GM12878 (cell line): ENCODE measurements at regions not wholly inside any gene's neighbourhood (a gene's known extent, or its start where the extent isn't known, plus 50 kb on each side); places are given as distances from the start of the nearest gene placed in this dataset.

Experiments
- ATAC-seq: fragments of 200-7000 bp; cut with Tn5 transposase; 3 replicates; pipeline ENCODE4 v1.9.1; 2020; ENCODE audit warnings: mild to moderate bottlenecking, moderate library complexity
- BruUV-seq: library from RNA; stranded (reverse); fragments of 400-500 nt; replicated peaks from 2 replicates; lab custom pipeline; 2021; lab: Mats Ljungman, UMichigan
- CTCF ChIA-PET: fragments of 300-600 bp; sonication (Branson Sonifier 250); formaldehyde crosslinking; extraction: SDS; loops from one replicate; lab custom pipeline; 2021; ENCODE audit warnings: inconsistent platforms; lab: Yijun Ruan, JAX
- POLR2A ChIA-PET: fragments of 350-600 bp; formaldehyde crosslinking; extraction: SDS; loops from one replicate; lab custom pipeline; 2021; ENCODE audit warnings: inconsistent platforms; lab: Charles Lee
- RAD21 ChIA-PET: fragments of 300-600 bp; sonication (Branson Sonifier 250); formaldehyde crosslinking; loops from one replicate; lab custom pipeline; 2023; ENCODE audit warnings: antibody characterized with exemption; ENCODE audit not compliant: unreplicated experiment; lab: Charles Lee
- SMC1A ChIA-PET: fragments of 300-600 bp; sonication (Branson Sonifier 250); formaldehyde crosslinking; loops from one replicate; lab custom pipeline; 2023; ENCODE audit not compliant: unreplicated experiment, uncharacterized antibody; lab: Charles Lee
- DNase-seq: peaks from one replicate; pipeline ENCODE4 v3.0.0-alpha.2; 2011; ENCODE audit warnings: low read depth, low spot score
- FAIRE-seq: peaks from 3 replicates; lab custom pipeline; 2011; peaks lifted over from hg19 to GRCh38; lab: Jason Lieb, UNC
- H2AFZ ChIP-seq: 2 replicates; pipeline ENCODE4 v1.6.0; 2011; ENCODE audit warnings: low read depth, low read length, control low read depth; ENCODE audit not compliant: control insufficient read depth
- H3K27ac ChIP-seq: 2 replicates; pipeline ENCODE4 v1.5.1; 2011; ENCODE audit warnings: control low read depth; ENCODE audit not compliant: control insufficient read depth, insufficient read depth
- H3K27me3 ChIP-seq, 2 experiments: replicated peaks in 1 of 2; 2 replicates each; pipeline versions ENCODE4 v1.6.0 to v1.6.1; 2011; ENCODE audit warnings: low read length in 1 of 2; ENCODE audit not compliant: control insufficient read depth in 2 of 2, insufficient read depth in 2 of 2
- H3K36me3 ChIP-seq, 2 experiments: 2 replicates each; pipeline ENCODE4 v1.5.1; 2011; ENCODE audit warnings: low read length in 1 of 2; ENCODE audit not compliant: control insufficient read depth in 2 of 2, insufficient read depth in 2 of 2
- H3K4me1 ChIP-seq: 2 replicates; pipeline ENCODE4 v1.6.1; 2011; ENCODE audit warnings: mild to moderate bottlenecking, low read length, moderate library complexity, mixed read lengths; ENCODE audit not compliant: control insufficient read depth, insufficient read depth
- H3K4me2 ChIP-seq: 2 replicates; pipeline ENCODE4 v1.6.0; 2011; ENCODE audit warnings: control low read depth; ENCODE audit not compliant: control insufficient read depth, insufficient read depth
- H3K4me3 ChIP-seq: fragments of 200-600 bp; sonication (generic); 2 replicates; pipeline ENCODE4 v1.5.1; 2016
- H3K79me2 ChIP-seq: 2 replicates; pipeline ENCODE4 v1.6.0; 2011; ENCODE audit warnings: low read length; ENCODE audit not compliant: control insufficient read depth, insufficient read depth
- H3K9ac ChIP-seq: 2 replicates; pipeline ENCODE4 v1.8.0; 2011; ENCODE audit warnings: low read length, control low read depth, mixed read lengths; ENCODE audit not compliant: control insufficient read depth, insufficient read depth
- H3K9me3 ChIP-seq: replicated peaks from 3 replicates; pipeline ENCODE4 v1.5.1; 2011; ENCODE audit warnings: mild to moderate bottlenecking, low read length; ENCODE audit not compliant: control insufficient read depth, insufficient read depth
- H4K20me1 ChIP-seq: 2 replicates; pipeline ENCODE4 v1.6.0; 2011; ENCODE audit not compliant: control insufficient read depth, insufficient read depth
- BCLAF1 ChIP-seq: fragments of 450-650 bp; IDR thresholded peaks from 2 replicates; pipeline ENCODE4 v1.6.1; 2017; ENCODE audit warnings: antibody characterized with exemption, mild to moderate bottlenecking, moderate library complexity
- CTCF ChIP-seq, 3 experiments: IDR thresholded peaks in 2 of 3; conservative IDR thresholded peaks in 1 of 3; 2 replicates each; pipeline ENCODE4 v1.5.1; 2011; ENCODE audit warnings: low read depth in 3 of 3, low read length in 3 of 3, mild to moderate bottlenecking in 3 of 3, control low read depth in 2 of 3, moderate library complexity in 2 of 3, inconsistent platforms in 1 of 3, mixed read lengths in 1 of 3; ENCODE audit not compliant: control insufficient read depth in 2 of 3, insufficient read depth in 1 of 3; ENCODE audit errors: extremely low read depth in 1 of 3
- EP300 ChIP-seq, 2 experiments: fragments of 150-350 bp in 1 of 2; IDR thresholded peaks; 2 replicates each; pipeline ENCODE4 v1.6.1; 2011 to 2012; ENCODE audit warnings: low read depth in 2 of 2, low read length in 2 of 2, borderline replicate concordance in 1 of 2, improper control_type of control experiment in 1 of 2, inconsistent platforms in 1 of 2; ENCODE audit not compliant: control insufficient read depth in 1 of 2
- MEF2B ChIP-seq: fragments of 450-650 bp; IDR thresholded peaks from 2 replicates; pipeline ENCODE4 v1.6.1; 2018; ENCODE audit warnings: mild to moderate bottlenecking, moderate library complexity; ENCODE audit not compliant: partially characterized antibody, poor library complexity, severe bottlenecking
- MYB ChIP-seq: fragments of 150-350 bp; IDR thresholded peaks from 2 replicates; pipeline ENCODE4 v1.6.1; 2014; ENCODE audit warnings: mild to moderate bottlenecking, low read depth, low read length, borderline replicate concordance
- NBN ChIP-seq: fragments of 450-650 bp; IDR thresholded peaks from 2 replicates; pipeline ENCODE4 v1.6.1; 2016
- SIX5 ChIP-seq: IDR thresholded peaks from 2 replicates; pipeline ENCODE4 v1.6.1; 2011; ENCODE audit warnings: mild to moderate bottlenecking, low read depth, low read length, moderate library complexity; ENCODE audit not compliant: severe bottlenecking
- SMARCA5 ChIP-seq: fragments of 450-650 bp; IDR thresholded peaks from 2 replicates; pipeline ENCODE4 v1.6.1; 2017; ENCODE audit warnings: mild to moderate bottlenecking
- SMC3 ChIP-seq: IDR thresholded peaks from 2 replicates; pipeline ENCODE4 v1.6.1; 2011; ENCODE audit warnings: low read length, improper control_type of control experiment, borderline replicate concordance
- YY1 ChIP-seq: IDR thresholded peaks from 2 replicates; pipeline ENCODE4 v1.6.1; 2011; ENCODE audit warnings: low read depth, mild to moderate bottlenecking, low read length
- ZBTB11 ChIP-seq: fragments of 450-650 bp; formaldehyde crosslinking; IDR thresholded peaks from 2 replicates; pipeline ENCODE4 v1.5.0; 2022; ENCODE audit warnings: mild to moderate bottlenecking, missing genetic modification characterization
- ZBTB33 ChIP-seq: fragments of 450-650 bp; IDR thresholded peaks from 2 replicates; pipeline ENCODE4 v1.6.1; 2017; ENCODE audit warnings: mild to moderate bottlenecking
- ZNF274 ChIP-seq: IDR thresholded peaks from one replicate; pipeline ENCODE4 v1.8.0; 2011; ENCODE audit not compliant: insufficient read length, insufficient read depth
- WGBS: methylation state at CpG from one replicate; pipeline ENCODE4 v1.1.6; 2016; ENCODE audit warnings: low lambda C conversion rate; ENCODE audit not compliant: insufficient replicate concordance, insufficient coverage; ENCODE audit errors: missing lambda C conversion rate; 5-methylcytosine and 5-hydroxymethylcytosine counted together
- in situ Hi-C: fragments of 300-500 bp; cut with MboI; formaldehyde crosslinking; loops from 9 replicates; pipeline ENCODE4 v1.14.3; 2018; ENCODE audit warnings: mixed read lengths
- intact Hi-C: fragments of 100-400 bp; cut with micrococcal nuclease; formaldehyde crosslinking; loops from one replicate; pipeline ENCODE4 v1.14.2; 2022; ENCODE audit not compliant: unreplicated experiment

GRCh38 chr20:40197691-40198090, 491.3 kb downstream of the MAFB start:
- Histone ChIP-seq H3K9ac (no peak overlapping the region), H3K36me3 (no peaks in the 10 kb centered on the region), H3K79me2 (no peaks in the 10 kb centered on the region), H3K27me3 (no peaks in the 10 kb centered on the region), H3K4me1 (no peaks in the 10 kb centered on the region), H2AFZ (no peak overlapping the region), H3K4me3 (no peak overlapping the region), H4K20me1 (no peaks in the 10 kb centered on the region), H3K4me2 (no peak overlapping the region), H3K27ac (no peak overlapping the region), H3K9me3 (no peaks in the 10 kb centered on the region)
- WGBS, result 0% methylated on average over 4 of the region's 4 CpGs
- ChIA-PET CTCF (no interaction called here), RAD21 (no interaction called here), POLR2A (no interaction called here), SMC1A (interaction anchor here (1.0 kb wide), 2 partner anchors 37 to 86 kb away, joined by 3 to 4 read pairs; no protein-coding TSS in a partner anchor)
- no TSS peak for BruUV-seq
- ATAC-seq (no peak), DNase-seq (no peak), FAIRE-seq (no peak)
- in situ Hi-C loops (no loop called here), intact Hi-C loops (no loop called here)
- TF ChIP-seq ZNF274 (no peak), ZBTB11 (CRISPR knock-in tag) (no peak), MYB (no peak), EP300 (IDR thresholded peaks at IDR 0.05; ENCODE audit: borderline replicate concordance in 1 of 2, control insufficient read depth in 1 of 2, low read depth in 2 of 2, low read length in 2 of 2) (no peak), SMC3 (no peak), ZBTB33 (no peak), SIX5 (no peak), MEF2B (no peak), BCLAF1 (no peak), SMARCA5 (no peak), NBN (no peak), CTCF (IDR thresholded peaks at IDR 0.05 in 2 of 3, conservative IDR thresholded peaks at IDR 0.05 in 1 of 3; ENCODE audit: control insufficient read depth in 2 of 3, extremely low read depth in 1 of 3, insufficient read depth in 1 of 3, low read depth in 3 of 3, low read length in 3 of 3) (no peak), YY1 (no peak)
